ENCODE measurements at regions not wholly inside any gene's neighbourhood (a gene's known extent, or its start where the extent isn't known, plus 50 kb on each side); places are given as distances from the start of the nearest gene placed in this dataset.

GRCh38 chr3:148441191-148441590 is 256.5 kb upstream of the AGTR1 start:
- POLR2A ChIA-PET (ENCODE audit: low non-redundant PET): no interaction called here
- DNase-seq (ENCODE audit: low spot score): no peak
- CTCF ChIA-PET: no interaction called here
- TF ChIP-seq CTCF (conservative IDR thresholded peaks at IDR 0.05; ENCODE audit: low read depth): no peak
- H3K27ac ChIP-seq: no peak overlapping the region

- no peak overlapping the region for H3K27ac ChIP-seq
- no peak for TF ChIP-seq CTCF (conservative IDR thresholded peaks at IDR 0.05; ENCODE audit: low read depth)
- CTCF ChIA-PET: no interaction called here
- no peak for DNase-seq (ENCODE audit: low spot score)
- POLR2A ChIA-PET (ENCODE audit: low non-redundant PET): no interaction called here
Measured at GRCh38 chr3:148450819-148451218, 246.9 kb upstream of the AGTR1 start.

GRCh38 chr3:148451969-148452368 is 245.7 kb upstream of the AGTR1 start:
- no peak for DNase-seq (ENCODE audit: low spot score)
- TF ChIP-seq CTCF (conservative IDR thresholded peaks at IDR 0.05; ENCODE audit: low read depth): no peak
- POLR2A ChIA-PET (ENCODE audit: low non-redundant PET): no interaction called here
- H3K27ac ChIP-seq: no peak overlapping the region
- CTCF ChIA-PET: no interaction called here

GRCh38 chr3:148453781-148454191 is 243.9 kb upstream of the AGTR1 start:
- no peak overlapping the region for H3K27ac ChIP-seq
- ChIA-PET CTCF (no interaction called here), POLR2A (ENCODE audit: low non-redundant PET) (no interaction called here)
- DNase-seq (ENCODE audit: low spot score): no peak
- TF ChIP-seq CTCF (conservative IDR thresholded peaks at IDR 0.05; ENCODE audit: low read depth): no peak

GRCh38 chr3:148455098-148455497 is 242.6 kb upstream of the AGTR1 start:
- no peak for TF ChIP-seq CTCF (conservative IDR thresholded peaks at IDR 0.05; ENCODE audit: low read depth)
- CTCF ChIA-PET: no interaction called here
- no peak overlapping the region for H3K27ac ChIP-seq
- no peak for DNase-seq (ENCODE audit: low spot score)
- POLR2A ChIA-PET (ENCODE audit: low non-redundant PET): no interaction called here

GRCh38 chr3:148457886-148458285 is 239.8 kb upstream of the AGTR1 start:
- POLR2A ChIA-PET (ENCODE audit: low non-redundant PET): no interaction called here
- CTCF ChIA-PET: no interaction called here
- H3K27ac ChIP-seq: no peak overlapping the region
- no peak for DNase-seq (ENCODE audit: low spot score)
- no peak for TF ChIP-seq CTCF (conservative IDR thresholded peaks at IDR 0.05; ENCODE audit: low read depth)

- DNase-seq (ENCODE audit: low spot score): no peak
- CTCF ChIA-PET: interaction anchor here (0.6 to 0.7 kb wide), 3 partner anchors 79 to 1354 kb away, joined by 3 to 4 read pairs (median 4); no protein-coding TSS in a partner anchor
- POLR2A ChIA-PET (ENCODE audit: low non-redundant PET): no interaction called here
- no peak for TF ChIP-seq CTCF (conservative IDR thresholded peaks at IDR 0.05; ENCODE audit: low read depth)
- no peak overlapping the region for H3K27ac ChIP-seq
Measured at GRCh38 chr3:148459931-148460513, 237.7 kb upstream of the AGTR1 start.

Measured in RWPE1 (cell line).